HG03103 (cell line): ENCODE measurements at regions not wholly inside any gene's neighbourhood (a gene's known extent, or its start where the extent isn't known, plus 50 kb on each side); places are given as distances from the start of the nearest gene placed in this dataset.

Experiments
- ATAC-seq: cut with Tn5 transposase; IDR thresholded peaks from one replicate; pipeline ENCODE4 v1.9.1; 2021; ENCODE audit warnings: low read depth; ENCODE audit not compliant: unreplicated experiment

- no peak for ATAC-seq
Measured at GRCh38 chr2:183606022-183606717, 481.9 kb downstream of the NUP35 start.

GRCh38 chr2:183606718-183607085 lies 482.5 kb downstream of the NUP35 start:
- ATAC-seq: no peak

- ATAC-seq: no peak
Measured at GRCh38 chr2:183607995-183608394, 483.8 kb downstream of the NUP35 start.

- no peak for ATAC-seq
Measured at GRCh38 chr2:183608747-183609146, 484.5 kb downstream of the NUP35 start.

- ATAC-seq: no peak
Measured at GRCh38 chr2:183610724-183611123, 486.5 kb downstream of the NUP35 start.

GRCh38 chr2:183614799-183615435 lies 490.7 kb downstream of the NUP35 start:
- ATAC-seq: no peak

- no peak for ATAC-seq
Measured at GRCh38 chr2:183623227-183623626, 499.0 kb downstream of the NUP35 start.

- ATAC-seq: no peak
Measured at GRCh38 chr2:183630964-183631363, 506.7 kb downstream of the NUP35 start.

- no peak for ATAC-seq
Measured at GRCh38 chr2:183656121-183656520, 531.9 kb downstream of the NUP35 start.

- no peak for ATAC-seq
Measured at GRCh38 chr2:183665425-183665824, 541.2 kb downstream of the NUP35 start.

GRCh38 chr2:183666031-183666430 lies 541.8 kb downstream of the NUP35 start:
- no peak for ATAC-seq

- no peak for ATAC-seq
Measured at GRCh38 chr2:183671233-183671632, 547.0 kb downstream of the NUP35 start.

GRCh38 chr2:183678908-183679307 lies 554.7 kb downstream of the NUP35 start:
- no peak for ATAC-seq

- no peak for ATAC-seq
Measured at GRCh38 chr2:183680573-183680972, 556.3 kb downstream of the NUP35 start.

GRCh38 chr2:183684686-183685085 lies 560.4 kb downstream of the NUP35 start:
- ATAC-seq: no peak

GRCh38 chr2:183696028-183696427 lies 571.8 kb downstream of the NUP35 start:
- ATAC-seq: no peak

GRCh38 chr2:183709829-183710228 lies 585.6 kb downstream of the NUP35 start:
- ATAC-seq: no peak

GRCh38 chr2:183718246-183718645 lies 594.0 kb downstream of the NUP35 start:
- no peak for ATAC-seq

GRCh38 chr2:183723278-183723677 lies 599.0 kb downstream of the NUP35 start:
- ATAC-seq: no peak

- ATAC-seq: no peak
Measured at GRCh38 chr2:183729380-183729779, 605.1 kb downstream of the NUP35 start.

GRCh38 chr2:183740241-183740640 lies 616.0 kb downstream of the NUP35 start:
- no peak for ATAC-seq

GRCh38 chr2:183752571-183752970 lies 628.3 kb downstream of the NUP35 start:
- no peak for ATAC-seq
